GM18861 (cell line): ENCODE measurements at regions not wholly inside any gene's neighbourhood (a gene's known extent, or its start where the extent isn't known, plus 50 kb on each side); places are given as distances from the start of the nearest gene placed in this dataset.

Source experiments
- ATAC-seq: cut with Tn5 transposase; IDR thresholded peaks from one replicate; pipeline ENCODE4 v1.9.1; 2021; ENCODE audit not compliant: unreplicated experiment

DNA sequence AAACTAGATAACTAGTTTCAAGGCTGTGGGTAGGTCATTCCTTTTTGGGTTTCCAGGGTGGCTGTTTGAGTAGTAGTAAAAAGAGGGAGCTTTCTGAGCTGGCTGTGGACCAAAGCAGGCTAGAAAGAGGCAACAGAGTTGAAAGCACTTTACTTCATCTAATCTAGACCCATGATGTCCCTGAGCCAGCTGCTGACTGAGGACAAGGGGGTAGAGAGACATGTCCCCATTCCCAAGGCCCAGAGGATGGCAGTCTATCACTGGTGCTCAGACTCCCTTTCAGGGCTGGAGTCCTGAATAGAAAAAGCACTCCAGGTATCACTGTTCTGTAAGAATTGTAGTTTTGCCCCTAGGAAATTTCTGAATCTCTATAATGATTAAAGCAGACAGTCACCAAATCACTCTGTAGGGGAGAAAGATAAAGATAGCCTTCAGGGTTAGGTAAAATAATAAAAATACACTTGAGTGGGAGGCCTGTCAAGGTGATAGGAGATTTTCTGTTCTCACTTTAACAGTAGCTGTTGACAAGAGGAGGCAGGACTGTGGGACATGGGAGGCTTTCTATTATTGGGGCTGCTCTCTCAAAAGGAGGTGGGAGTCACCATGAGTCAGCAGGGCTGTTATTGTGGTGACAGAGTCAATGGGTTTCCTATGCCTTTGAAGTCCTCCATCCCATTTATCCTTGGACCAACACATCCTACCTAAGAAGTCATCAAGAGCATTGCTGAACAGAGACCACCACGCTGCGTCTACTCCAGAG is 190.2 kb upstream of the MPHOSPH6 start:
- no peak for ATAC-seq

DNA sequence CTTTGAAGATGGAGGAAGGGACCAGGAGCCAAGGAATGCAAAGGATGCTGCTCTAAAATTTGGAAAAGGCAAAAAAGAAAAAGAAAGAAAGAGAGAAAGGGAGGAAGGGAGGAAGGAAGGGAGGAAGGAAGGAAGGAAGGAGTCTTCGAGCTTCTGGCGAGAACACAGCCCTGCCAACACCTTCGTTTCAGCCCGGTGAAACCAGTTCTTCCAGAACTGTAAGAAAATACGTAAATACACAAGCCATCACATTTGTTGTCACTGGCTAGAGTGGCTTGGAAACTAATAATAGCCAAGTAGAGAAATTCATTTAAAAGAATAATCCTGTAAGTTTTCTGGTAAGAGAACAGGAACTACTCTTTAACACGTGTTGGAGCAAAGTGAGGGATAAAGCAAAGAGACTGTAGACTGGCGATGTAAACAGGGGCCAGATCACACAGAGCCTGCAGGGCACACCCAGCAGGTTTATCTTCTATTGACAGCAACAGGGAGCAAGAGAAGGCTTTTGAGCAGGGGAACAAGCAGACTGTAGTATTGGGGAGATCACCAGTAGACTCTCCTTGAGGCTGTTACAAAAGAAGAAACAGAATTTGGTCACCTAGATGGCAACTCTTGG is 188.7 kb upstream of the MPHOSPH6 start:
- no peak for ATAC-seq

DNA sequence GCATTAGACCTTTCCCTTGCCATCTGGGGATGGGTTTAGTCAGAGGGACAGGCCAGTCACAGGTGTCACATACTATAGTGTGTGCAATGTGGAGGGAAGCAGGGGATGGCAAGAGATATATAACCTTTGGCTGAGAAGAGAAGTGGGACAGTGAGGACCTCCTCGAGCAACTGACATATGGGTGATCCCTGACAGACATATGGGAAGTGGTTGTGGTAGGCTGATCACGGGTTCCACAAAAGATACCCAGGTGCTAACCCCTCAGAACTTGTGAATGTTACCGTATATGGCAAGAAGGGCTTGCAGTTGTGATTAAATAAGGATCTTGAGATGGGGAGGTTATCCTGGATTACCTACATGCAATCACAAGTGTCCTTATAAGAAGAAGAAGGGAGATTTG is 188.1 kb upstream of the MPHOSPH6 start:
- no peak for ATAC-seq

DNA sequence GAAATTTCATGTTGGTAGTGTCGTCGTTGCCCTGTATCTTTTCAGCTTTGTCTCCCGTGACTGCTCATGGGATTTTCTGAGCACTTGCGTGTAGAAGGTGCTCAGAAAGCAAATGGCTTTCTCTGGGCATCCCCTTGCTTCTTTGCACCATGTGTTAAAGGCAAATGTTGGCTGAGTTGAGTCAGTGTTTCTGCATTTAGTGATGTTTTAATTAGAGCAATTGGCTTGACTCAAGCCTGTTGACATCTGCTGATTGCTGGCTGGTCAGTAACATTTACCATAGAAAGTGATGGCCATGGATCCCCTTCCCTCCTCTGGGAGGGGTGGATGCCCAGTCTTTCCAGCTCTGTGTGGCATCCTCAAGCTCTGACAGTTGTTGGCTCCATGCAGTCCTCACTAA is 187.2 kb upstream of the MPHOSPH6 start:
- ATAC-seq = no peak

DNA sequence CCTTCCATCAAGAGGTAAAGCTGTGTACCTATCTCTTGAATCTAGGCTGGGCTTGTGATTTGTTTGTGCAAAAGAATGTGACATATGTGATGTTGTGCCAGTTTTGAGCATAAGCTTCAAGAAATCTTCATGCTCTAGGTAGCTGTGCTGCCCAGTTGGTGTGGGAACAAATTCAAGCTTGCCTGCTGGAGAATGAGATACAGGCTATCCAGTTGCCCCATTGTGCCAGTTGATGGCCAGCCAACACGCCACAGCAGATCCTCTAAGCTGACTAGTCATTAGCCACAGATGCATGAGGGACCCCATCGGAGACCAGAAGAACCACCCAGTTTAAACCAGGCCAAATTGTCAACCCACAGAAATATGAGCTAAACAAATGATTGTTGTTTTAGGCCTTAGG is 180.5 kb upstream of the MPHOSPH6 start:
- no peak for ATAC-seq

DNA sequence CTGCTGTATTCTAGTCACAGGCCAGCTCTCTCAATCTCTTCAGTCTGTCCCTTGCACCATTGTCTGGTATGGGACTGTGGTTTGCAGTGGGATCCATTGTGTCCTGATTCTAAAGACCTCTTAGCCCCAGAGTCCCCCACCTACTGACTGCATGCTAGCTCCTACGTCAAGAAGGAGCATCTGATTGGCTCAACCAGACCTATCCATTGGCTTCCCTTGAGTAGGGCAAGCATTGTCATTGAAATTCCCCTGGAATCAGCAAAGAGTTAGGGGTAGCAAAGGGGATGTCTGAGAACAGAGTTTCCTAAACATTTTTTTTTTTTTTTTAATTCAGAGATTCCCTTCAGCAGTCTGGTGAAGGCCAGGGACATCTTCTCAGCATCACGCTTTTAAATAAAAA is 175.3 kb upstream of the MPHOSPH6 start:
- no peak for ATAC-seq

DNA sequence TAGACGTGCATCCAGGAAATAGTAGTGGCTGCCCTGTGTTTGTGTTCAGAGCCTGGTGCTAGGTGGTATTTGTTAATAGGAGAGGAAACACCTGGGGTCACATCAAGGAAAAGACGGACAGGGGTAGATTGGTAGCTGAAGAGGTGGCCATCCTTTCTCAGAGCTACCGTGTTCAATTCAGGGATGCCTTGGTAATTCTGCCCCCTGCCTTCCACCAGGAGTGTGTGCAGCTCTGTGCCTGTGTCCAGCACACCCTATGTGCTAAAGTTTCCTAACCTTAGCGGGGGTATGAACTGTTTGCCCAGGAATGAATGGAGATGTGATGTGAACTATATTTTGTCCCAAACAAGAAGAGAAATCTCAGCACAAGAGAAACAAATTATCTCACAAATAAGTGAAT is 174.1 kb upstream of the MPHOSPH6 start:
- ATAC-seq = no peak

DNA sequence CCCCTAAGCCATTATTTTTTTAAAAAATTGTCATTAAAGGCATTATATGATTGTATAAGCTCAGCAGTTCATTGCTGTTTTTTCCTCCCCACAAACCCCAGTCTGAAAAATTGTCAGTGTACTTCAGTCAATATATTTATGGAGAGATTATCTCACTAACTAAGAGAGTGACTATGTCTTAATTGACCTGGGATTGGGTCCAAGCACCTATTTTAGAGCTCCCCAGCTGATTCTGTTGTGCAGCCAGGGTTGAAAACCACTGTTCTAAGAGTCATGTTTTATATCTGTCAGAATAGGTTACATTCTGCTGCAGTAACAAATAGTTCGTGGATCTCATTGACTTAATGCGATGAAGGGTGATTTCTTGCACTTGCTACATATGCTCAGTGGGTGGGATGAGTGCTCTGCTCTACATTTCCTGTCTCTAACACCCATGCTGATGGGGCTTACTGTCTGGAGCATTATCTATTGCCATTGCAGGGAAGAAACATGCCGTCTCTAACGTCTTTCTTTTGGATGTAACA is 171.2 kb upstream of the MPHOSPH6 start:
- ATAC-seq = no peak

DNA sequence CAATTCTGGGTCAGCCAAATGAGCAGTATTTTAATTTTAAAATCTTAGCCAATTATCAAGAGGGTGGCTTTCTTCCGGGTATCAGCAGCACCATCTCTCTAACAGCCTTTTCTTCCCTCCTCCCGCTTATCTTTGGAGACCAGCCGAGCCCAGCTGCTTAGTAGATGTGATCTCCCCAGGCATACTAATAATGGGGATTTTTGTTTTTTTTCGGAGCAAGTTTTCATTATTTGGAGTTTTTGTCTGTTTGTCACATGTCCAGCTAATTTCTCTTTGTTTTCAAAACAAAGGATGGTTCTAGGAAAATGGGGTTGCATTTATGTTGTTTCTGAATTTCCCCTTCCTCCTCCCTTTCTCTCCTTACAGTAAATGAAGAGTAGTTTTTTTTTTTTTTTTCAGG is 170.5 kb upstream of the MPHOSPH6 start:
- no peak for ATAC-seq

DNA sequence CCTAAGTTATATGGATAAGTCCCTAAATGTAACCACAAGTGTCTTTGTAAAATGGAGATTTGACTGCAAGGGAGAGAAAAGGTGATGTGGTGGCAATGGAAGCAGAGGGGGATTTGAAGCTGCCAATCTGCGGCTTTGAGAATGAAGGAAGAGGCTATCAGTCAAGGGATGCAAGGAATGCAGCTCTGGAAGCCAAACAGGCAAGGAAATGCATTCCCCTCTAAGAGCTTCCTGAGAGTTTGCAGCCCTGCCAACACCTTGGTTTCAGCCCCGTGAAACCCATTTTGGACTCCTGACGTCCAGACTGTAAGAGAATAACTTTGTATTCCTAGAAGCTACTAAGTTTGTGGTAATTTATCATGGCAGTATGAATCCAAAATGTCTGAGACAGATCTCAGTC is 167.3 kb upstream of the MPHOSPH6 start:
- ATAC-seq = no peak

DNA sequence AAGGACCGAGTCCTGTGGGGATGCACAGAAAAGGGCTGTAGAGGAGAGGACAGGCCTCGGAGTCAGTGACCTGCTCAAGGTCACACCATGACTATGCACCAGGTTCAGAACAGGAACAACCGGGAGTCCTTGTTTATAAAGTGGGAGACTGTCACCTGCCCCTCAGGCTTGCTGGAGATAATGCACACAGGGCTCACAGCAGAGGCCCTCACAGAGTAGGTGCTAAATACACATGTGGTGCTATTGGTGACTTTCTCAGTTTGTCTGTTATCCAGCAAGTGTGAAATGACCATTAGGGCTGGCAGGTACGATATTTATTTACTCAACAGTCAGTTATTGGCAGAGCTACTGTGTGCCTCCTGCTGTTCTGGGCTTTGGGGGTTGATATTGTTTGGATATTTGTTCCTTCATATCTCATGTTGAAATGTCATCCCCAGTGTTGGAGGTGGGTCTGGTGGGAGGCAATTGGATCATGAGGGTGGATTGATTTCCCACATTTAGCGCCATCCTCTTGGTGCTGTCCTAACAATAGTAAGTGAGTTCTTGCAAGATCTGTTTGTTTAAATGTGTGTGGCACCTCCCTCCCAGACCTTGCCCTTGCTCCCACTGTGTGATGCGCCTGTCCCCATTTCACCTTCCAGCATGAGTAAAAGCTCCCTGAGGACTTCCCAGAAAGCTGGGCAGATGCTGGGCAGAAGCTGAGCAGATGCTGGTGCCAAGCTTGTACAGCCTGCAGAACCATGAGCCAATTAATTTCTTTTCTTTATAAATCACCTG is 162.1 kb upstream of the MPHOSPH6 start:
- no peak for ATAC-seq

DNA sequence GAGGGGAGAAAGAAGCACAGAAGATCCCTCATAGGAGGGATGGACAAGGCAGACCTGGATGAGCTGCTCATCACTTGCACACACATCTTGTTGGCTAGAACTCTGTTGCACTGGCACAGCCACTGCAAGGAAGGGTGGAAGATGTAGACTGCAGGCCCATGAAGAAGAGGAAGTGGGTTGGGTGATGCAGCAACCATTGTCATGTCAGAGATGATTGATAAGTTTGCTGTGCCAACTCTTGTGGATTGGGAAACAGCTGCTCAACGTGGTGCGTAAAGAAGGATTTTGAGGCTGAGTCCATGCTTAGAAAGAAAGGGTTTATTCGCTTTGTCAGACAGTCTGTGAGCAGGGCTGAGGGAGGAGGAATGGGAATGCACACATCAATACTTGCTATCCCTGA is 161.4 kb upstream of the MPHOSPH6 start:
- no peak for ATAC-seq

DNA sequence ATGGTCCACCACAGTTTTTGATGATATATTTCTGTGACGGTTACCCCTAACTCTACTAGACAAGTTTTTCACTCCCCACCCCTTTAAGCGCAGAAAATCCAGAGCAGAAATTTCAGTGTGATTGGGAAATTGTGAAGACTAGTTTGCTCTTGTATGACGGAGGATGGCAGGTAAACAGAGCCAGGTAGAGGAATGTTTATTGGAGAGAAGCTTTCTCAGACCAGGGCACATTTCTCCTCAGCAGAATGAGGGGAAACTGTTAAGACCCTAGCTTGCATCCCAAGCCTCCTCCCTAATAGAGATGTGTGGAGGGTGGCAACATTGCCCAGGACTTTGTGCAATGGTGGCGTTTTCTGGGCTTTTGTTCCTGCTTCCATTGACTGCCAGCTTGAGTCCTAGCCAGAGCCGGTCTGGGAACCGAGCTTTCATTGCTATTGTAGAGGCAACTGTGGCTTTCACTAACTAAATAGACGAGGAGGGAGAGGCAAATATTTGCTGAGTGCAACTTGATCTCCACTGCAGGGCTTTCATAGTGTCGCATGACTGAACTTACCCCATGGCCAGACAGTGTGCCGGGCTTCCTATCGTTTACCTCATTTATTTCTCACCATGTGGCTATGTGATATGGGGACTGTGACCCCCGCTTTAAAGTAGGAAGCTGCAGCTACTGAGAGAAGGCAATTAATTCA is 159.6 kb upstream of the MPHOSPH6 start:
- ATAC-seq = no peak

DNA sequence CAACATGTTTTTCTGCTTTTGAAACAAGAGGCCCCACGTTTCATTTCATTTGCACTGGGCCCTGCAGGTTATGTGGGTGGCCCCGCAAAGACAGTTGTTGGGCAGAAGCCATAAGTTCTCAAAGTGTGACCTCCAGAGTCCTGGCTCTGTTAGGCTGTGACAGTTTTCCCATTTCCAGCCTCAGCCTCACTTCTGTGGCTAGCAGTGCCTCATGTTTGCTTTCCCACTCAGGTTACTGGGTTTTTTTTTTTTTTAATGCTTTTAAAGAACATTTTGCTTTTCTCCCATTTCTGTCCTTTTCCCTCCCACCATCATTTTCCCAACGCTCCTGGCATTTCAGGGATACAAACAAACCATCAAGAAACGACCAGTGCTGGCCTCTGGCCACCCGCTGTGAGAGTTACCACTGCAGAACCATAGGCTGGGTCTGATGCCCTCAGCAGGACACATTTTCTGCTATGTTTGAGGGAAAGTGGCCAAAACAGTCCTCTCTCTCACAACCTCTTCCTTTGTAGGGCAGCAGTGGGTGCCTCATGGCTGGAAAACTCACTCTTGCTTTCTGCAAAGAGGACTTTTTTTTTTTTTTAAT is 159.0 kb upstream of the MPHOSPH6 start:
- no peak for ATAC-seq

DNA sequence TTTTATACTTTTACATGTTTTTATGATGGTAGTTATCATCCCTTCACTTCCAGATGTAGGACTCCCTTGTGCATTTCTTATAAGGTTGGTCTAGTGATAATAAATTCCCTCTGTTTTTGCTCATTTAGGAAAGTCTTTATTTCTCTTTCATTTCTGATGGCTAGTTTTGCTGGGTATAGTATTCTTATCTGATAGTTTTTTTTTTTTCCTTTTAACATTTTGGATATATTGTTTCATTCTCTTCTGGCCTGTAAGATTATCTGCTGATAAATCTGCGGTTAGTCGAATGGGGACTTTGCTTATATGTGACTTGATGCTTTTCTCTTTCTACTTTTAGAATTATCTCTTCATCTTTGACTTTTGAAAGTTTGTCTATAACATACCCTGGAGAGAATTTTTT is 153.1 kb upstream of the MPHOSPH6 start:
- no peak for ATAC-seq

DNA sequence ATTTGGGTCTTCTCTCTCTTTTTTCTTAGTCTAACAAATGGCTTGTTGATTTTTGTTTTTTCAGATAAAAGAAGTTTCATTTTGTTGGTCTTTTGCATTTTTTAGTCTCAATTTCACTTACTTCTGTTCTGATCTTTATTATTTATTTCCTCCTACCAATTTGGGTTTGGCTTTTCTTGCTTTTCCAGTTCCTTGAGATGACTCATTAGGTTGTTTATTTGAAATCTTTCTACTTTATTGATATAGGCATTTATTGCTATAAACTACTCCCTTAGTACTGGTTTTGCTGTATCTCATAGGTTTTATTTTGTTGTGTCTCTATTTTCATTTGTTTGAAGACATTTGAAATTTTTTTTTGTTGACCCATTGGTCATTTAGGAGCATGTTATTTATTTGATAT is 152.2 kb upstream of the MPHOSPH6 start:
- no peak for ATAC-seq

DNA sequence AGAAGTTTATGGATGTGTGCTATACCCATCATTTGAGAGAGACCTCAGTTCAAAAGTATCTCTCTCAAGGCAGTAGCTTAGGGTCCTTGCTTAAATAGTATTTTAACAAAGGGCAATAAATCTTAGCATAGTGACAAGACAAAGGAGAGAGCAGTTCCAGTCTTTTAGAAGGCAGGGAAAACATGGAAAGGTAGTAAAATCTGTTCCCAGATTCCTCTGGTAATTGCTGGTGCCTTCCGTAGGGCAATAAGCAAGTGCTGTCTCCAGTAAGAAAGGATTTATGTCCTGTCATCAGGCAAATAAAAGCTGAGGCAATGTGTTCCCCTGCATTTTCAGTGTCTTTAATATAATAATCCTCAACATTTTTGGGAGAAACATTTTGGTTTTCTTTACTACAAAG is 149.0 kb upstream of the MPHOSPH6 start:
- no peak for ATAC-seq

DNA sequence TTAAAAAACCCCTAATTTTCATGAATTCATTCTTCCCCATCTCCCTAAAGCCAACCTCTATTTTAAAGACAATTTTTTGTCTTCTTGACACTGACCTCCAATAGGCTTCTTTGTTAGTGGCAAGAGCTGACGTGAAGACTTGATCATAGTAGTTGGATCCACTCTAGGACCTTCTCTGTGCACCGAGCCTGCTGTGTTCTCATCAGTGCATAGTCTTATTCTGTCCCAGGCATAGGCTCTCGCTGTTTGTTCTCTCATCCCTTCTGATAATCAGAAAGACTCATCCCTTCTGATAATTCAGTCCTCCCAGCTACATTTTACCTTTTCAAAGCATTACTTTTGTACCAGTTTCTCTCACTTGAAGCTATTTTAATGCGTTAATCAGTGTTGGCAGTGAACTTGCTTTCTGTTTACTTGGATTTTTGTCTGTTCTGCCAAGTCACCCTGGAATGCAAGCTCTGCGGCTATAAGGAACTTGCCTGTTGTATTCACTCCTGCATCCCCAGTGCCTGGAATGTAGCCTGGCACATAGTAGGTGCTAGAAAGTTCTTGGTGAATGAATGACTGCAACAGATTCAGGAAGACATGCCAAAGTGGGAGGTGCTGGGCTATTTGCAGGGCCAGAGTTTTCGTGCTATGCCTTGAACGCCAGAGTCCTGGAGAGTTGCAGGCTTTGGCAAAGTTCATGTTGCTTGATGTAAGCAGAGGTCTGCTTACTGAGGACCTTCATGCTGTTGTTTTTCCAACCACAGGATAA is 147.6 kb upstream of the MPHOSPH6 start:
- no peak for ATAC-seq

DNA sequence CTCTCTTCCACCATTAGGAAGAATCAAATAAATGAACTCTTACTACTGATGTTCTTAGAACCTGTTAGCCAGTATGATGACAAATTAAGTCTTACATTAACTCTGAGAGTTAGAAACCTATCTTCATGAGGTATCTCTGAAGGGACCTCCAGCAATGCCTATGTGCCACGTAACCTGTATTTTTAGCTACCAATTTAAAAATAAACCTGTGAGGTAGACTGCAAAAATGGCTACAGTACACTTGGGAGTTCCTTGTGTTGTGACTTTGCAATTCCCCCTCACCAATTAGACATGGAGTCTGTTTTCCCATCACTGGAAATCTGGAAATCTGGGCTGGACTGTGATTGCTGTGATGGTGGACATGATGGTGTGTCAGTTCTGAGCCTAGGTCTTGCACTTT is 143.7 kb upstream of the MPHOSPH6 start:
- ATAC-seq = no peak

DNA sequence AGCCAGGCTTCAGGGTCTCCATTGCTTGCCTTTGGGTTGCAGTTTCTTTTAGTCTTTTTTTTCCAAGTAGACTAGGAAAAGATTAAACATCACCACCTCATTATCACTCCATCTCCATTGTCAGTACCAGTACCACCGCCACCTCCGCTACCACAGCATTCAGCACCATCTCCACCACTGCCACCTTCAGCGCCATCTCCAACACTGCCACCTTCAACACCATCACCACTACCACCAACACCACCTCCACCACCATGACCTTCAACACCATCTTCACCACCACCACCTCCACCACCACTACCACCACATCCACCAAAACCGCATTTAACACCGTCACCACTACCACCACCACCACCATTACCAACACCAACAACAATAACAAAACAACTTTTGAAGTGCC is 141.5 kb upstream of the MPHOSPH6 start:
- no peak for ATAC-seq
